Right lobe of liver (tissue), 6 donors: ENCODE measurements at regions not wholly inside any gene's neighbourhood (a gene's known extent, or its start where the extent isn't known, plus 50 kb on each side); places are given as distances from the start of the nearest gene placed in this dataset.

ENCODE experiments used
- ATAC-seq, 4 donors: fragments of 200-7000 bp; cut with Tn5 transposase; one replicate each; pipeline ENCODE4 v1.9.1; 2020; ENCODE audit warnings: mild to moderate bottlenecking in 4 of 4, moderate library complexity in 4 of 4
- DNase-seq, 3 donors: peaks; one replicate each; pipeline ENCODE4 v3.0.0-alpha.2; 2020
- H3K27ac ChIP-seq, 3 donors: fragments of 200-600 bp; one replicate each; pipeline ENCODE4 v1.8.0; 2022
- H3K27me3 ChIP-seq, 2 donors: fragments of 200-600 bp; one replicate each; pipeline ENCODE4 v1.8.0; 2022
- H3K36me3 ChIP-seq, 4 donors: fragments of 200-600 bp; sonication (generic) in 1 of 4; one replicate each; pipeline versions ENCODE4 v1.5.1 to v1.8.0; 2017 to 2022; ENCODE audit warnings: control low read depth in 1 of 4
- H3K4me1 ChIP-seq, 4 donors: fragments of 200-600 bp; sonication (generic) in 1 of 4; one replicate each; pipeline versions ENCODE4 v1.5.1 to v1.8.0; 2017 to 2022; ENCODE audit warnings: control low read depth in 1 of 4
- H3K4me3 ChIP-seq, 3 donors: fragments of 200-600 bp; one replicate each; pipeline ENCODE4 v1.8.0; 2022
- H3K9me3 ChIP-seq, 4 donors: fragments of 200-600 bp; sonication (generic) in 1 of 4; one replicate each; pipeline versions ENCODE4 v1.5.1 to v1.8.0; 2017 to 2022; ENCODE audit warnings: control low read depth in 1 of 4
- CTCF ChIP-seq, 4 donors: fragments of 200-600 bp in 3 of 4; fragments of 450-650 bp in 1 of 4; IDR thresholded peaks; one replicate each; pipeline versions ENCODE4 v1.5.1 to v1.8.0; 2016 to 2022; ENCODE audit warnings: antibody characterized with exemption in 4 of 4, mild to moderate bottlenecking in 2 of 4
- POLR2A ChIP-seq: fragments of 450-650 bp; IDR thresholded peaks from one replicate; pipeline ENCODE4 v1.6.1; 2017; ENCODE audit warnings: antibody characterized with exemption, mild to moderate bottlenecking
- WGBS: methylation state at CpG from one replicate; pipeline ENCODE4 v1.1.6; 2018; ENCODE audit warnings: low coverage, low lambda C conversion rate; ENCODE audit not compliant: insufficient coverage; ENCODE audit errors: missing lambda C conversion rate; 5-methylcytosine and 5-hydroxymethylcytosine counted together
- intact Hi-C, 2 donors: fragments of 100-400 bp; cut with DNase I; formaldehyde crosslinking; loops; one replicate each; pipeline versions ENCODE4 v1.11.2 to v1.14.1; 2022
- donor health status: DM: no; HTN: yes; CAD: no.
- donor health status: DM: no; HTN: no; CAD: no.
- donor health status: DM: no; HTN: no; CAD: no.
- donor health status: DM: no; HTN: yes; CAD: no.
- donor health status: DM: no; HTN: yes; CAD: no.

GRCh38 chr14:104393898-104394381 is 185.6 kb upstream of the C14orf180 start:
- WGBS: 20% methylated on average over 1 of the region's 10 CpGs
- H3K4me3 ChIP-seq: no peak overlapping the region
- no peaks in the 10 kb centered on the region for H3K27me3 ChIP-seq
- DNase-seq: no peak
- intact Hi-C loops: no loop called here
- no peaks in the 10 kb centered on the region for H3K9me3 ChIP-seq
- no peak overlapping the region for H3K27ac ChIP-seq
- no peaks in the 10 kb centered on the region for H3K4me1 ChIP-seq
- peak; percentile 7 to 59 (median 26) for ATAC-seq
- TF ChIP-seq CTCF (IDR thresholded peaks at IDR 0.05): no peak
- TF ChIP-seq POLR2A: no peak
- H3K36me3 ChIP-seq: no peaks in the 10 kb centered on the region

GRCh38 chr14:104394409-104394851 is 185.1 kb upstream of the C14orf180 start:
- DNase-seq (no peak), ATAC-seq (no peak)
- TF ChIP-seq CTCF (IDR thresholded peaks at IDR 0.05) (no peak), POLR2A (no peak)
- 61% methylated on average over 3 of the region's 13 CpGs for WGBS
- H3K27ac ChIP-seq: no peak overlapping the region
- H3K27me3 ChIP-seq: no peaks in the 10 kb centered on the region
- H3K9me3 ChIP-seq: no peaks in the 10 kb centered on the region
- intact Hi-C loops: no loop called here
- no peaks in the 10 kb centered on the region for H3K4me1 ChIP-seq
- H3K36me3 ChIP-seq: no peaks in the 10 kb centered on the region
- H3K4me3 ChIP-seq: no peak overlapping the region

GRCh38 chr14:104395276-104395675 is 184.3 kb upstream of the C14orf180 start:
- no peak for TF ChIP-seq CTCF (IDR thresholded peaks at IDR 0.05)
- TF ChIP-seq POLR2A: no peak
- Histone ChIP-seq H3K4me3 (no peak overlapping the region), H3K9me3 (no peaks in the 10 kb centered on the region), H3K36me3 (no peaks in the 10 kb centered on the region), H3K4me1 (no peaks in the 10 kb centered on the region), H3K27ac (no peak overlapping the region), H3K27me3 (no peaks in the 10 kb centered on the region)
- ATAC-seq (no peak), DNase-seq (no peak)
- WGBS: 46% methylated on average over 4 of the region's 6 CpGs
- intact Hi-C loops: no loop called here

GRCh38 chr14:104395941-104396681 is 183.5 kb upstream of the C14orf180 start:
- H3K36me3 ChIP-seq: no peaks in the 10 kb centered on the region
- WGBS: 65% methylated on average over 13 of the region's 30 CpGs
- no peak for ATAC-seq
- H3K27ac ChIP-seq: no peak overlapping the region
- TF ChIP-seq CTCF (IDR thresholded peaks at IDR 0.05) (no peak), POLR2A (no peak)
- H3K4me3 ChIP-seq: no peak overlapping the region
- no peaks in the 10 kb centered on the region for H3K27me3 ChIP-seq
- intact Hi-C loops: no loop called here
- no peak for DNase-seq
- no peaks in the 10 kb centered on the region for H3K9me3 ChIP-seq
- H3K4me1 ChIP-seq: no peaks in the 10 kb centered on the region
